Stimulated activated naive B cell treated with anti-CD40 and anti-IgM and Interleukin-4, amounts not matched to agents 10 μg/mL and 1 μg/mL and 100 μg/mL, for 72 hours (primary cell): ENCODE measurements at regions not wholly inside any gene's neighbourhood (a gene's known extent, or its start where the extent isn't known, plus 50 kb on each side); places are given as distances from the start of the nearest gene placed in this dataset.
"Not testable (repeated sequence)": the region's sequence is repeated elsewhere in the genome, so short reads cannot be mapped to it uniquely, and the experiment has no call there.

Experiments used
- ATAC-seq, 2 donors: fragments of 150-1000 bp; cut with Tn5 transposase; replicated peaks; 2 replicates each; pipeline ENCODE4 v1.10.0; 2021; ENCODE audit warnings: moderate library complexity in 1 of 2
- DNase-seq: peaks from one replicate; pipeline ENCODE4 v3.0.0; 2021
- H3K27ac Mint-ChIP-seq: one replicate; pipeline ENCODE4 v1.8.0; 2022; ENCODE audit warnings: mild to moderate bottlenecking, mixed read lengths
- H3K27me3 Mint-ChIP-seq, 2 donors: one replicate each; pipeline ENCODE4 v1.8.0; 2022; ENCODE audit warnings: mixed read lengths in 2 of 2
- H3K36me3 Mint-ChIP-seq, 2 donors: one replicate each; pipeline ENCODE4 v1.8.0; 2022; ENCODE audit warnings: mixed read lengths in 2 of 2, mild to moderate bottlenecking in 1 of 2
- H3K4me1 Mint-ChIP-seq, 2 donors: one replicate each; pipeline ENCODE4 v1.8.0; 2022; ENCODE audit warnings: mixed read lengths in 2 of 2, mild to moderate bottlenecking in 1 of 2
- H3K4me3 Mint-ChIP-seq, 2 donors: one replicate each; pipeline ENCODE4 v1.8.0; 2022; ENCODE audit warnings: mild to moderate bottlenecking in 2 of 2, mixed read lengths in 2 of 2, moderate library complexity in 1 of 2
- H3K9me3 Mint-ChIP-seq, 2 donors: one replicate each; pipeline ENCODE4 v1.8.0; 2022; ENCODE audit warnings: mixed read lengths in 2 of 2, mild to moderate bottlenecking in 1 of 2

DNA sequence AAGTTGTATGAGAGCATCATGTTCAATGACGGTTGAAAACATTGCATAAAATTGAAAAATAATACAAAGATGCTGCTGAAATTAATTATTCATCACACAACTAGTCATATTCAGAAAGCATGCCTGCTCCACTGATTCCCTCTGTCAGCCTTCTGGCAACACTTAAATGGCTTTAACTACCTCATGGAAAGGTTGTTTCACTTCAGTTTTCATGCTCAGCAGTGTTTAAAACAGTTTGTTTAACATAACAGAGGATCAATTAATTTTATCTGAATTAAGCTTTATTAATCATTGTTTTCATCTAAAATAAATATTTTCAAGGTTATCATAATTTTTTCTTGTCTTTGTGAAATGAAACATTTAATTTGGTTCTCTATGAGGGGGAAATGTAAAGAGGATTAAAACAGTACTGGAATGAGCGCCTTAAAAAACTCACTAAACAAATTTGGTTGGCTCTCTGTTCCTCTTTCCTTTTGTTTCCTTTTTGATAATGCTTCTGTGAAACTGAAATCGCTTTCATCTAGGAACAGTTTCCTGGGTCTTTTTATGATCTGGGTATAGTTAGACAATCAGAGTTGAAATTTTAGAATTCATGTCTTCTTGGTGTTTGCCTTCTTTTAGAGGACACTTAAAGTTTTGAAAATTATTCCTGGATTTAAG lies 427.4 kb downstream of the SH2D4B start:
- peak; percentile 2 for DNase-seq
- H3K27me3 Mint-ChIP-seq: peaks cover 0 to 4% of the 10 kb centered on the region in 2 donors

DNA sequence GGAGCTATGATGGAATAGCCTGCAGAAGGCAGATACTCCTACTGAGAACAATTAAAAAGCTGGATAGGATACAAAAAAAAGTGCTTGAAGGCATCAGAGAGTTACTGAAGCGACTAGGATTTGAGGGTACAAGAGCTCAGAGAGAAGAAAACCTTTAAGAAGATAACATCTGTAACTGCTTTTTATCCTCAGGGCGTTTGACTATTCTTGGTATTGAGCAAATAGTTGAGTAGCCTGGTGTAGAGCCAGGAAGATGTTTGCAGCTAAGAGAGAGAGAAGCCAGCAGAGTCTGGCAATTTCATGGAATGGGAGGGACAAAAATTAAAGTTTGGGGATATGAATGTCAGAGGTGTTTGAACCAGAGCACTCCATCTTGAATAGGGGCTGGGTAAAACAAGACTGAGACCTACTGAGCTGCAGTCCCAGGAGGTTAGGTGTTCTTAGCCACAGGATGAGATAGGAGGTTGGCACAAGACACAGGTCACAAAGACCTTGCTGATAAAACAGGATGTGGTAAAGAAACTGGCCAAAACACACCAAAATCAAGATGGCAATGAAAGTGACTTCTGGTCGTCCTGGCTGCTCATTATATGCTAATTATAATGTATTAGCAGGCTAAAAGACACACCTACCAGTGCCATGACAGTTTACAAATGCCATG lies 428.8 kb downstream of the SH2D4B start:
- peak in 1 of 2 donors; percentile 37 for ATAC-seq
- no peaks in the 10 kb centered on the region for H3K9me3 Mint-ChIP-seq
- peaks cover 0 to under 1% of the 10 kb centered on the region in 2 donors for H3K27me3 Mint-ChIP-seq
- peaks cover 3 to 19% of the 10 kb centered on the region in 2 donors for H3K4me1 Mint-ChIP-seq
- H3K4me3 Mint-ChIP-seq: no peak overlapping the region
- H3K27ac Mint-ChIP-seq: no peak overlapping the region
- no peaks in the 10 kb centered on the region for H3K36me3 Mint-ChIP-seq
- DNase-seq: no peak

More for the DNA sequence above, 427.4 kb downstream of the SH2D4B start:
- Mint-ChIP-seq H3K27ac (peak overlapping the region; percentile 47), H3K4me1 (peaks cover 3 to 19% of the 10 kb centered on the region in 2 donors), H3K4me3 (peak overlapping the region in 1 of 2 donors; percentile 16), H3K36me3 (no peaks in the 10 kb centered on the region), H3K9me3 (no peaks in the 10 kb centered on the region)
- ATAC-seq: peak; percentile 93

DNA sequence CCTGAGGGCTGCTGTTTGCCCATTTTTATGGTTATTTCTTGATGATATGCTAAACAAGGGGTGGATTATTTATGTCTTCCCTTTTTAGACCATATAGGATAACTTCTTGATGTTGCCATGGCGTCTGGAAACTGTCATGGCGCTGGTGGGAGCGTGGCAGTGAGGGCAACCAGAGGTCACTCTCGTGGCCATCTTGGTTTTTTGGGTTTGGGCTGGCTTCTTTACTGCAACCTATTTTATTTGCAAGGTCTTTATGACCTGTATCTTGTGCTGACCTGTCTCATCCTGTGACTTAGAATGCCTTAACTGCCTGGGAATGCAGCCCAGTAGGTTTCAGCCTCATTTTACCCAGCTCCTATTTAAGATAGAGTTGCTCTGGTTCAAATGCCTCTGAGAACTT lies 429.7 kb downstream of the SH2D4B start:
- not testable (repeated sequence) for H3K4me3 Mint-ChIP-seq, H3K36me3 Mint-ChIP-seq, ATAC-seq, H3K9me3 Mint-ChIP-seq, H3K27me3 Mint-ChIP-seq, DNase-seq, H3K27ac Mint-ChIP-seq
- H3K4me1 Mint-ChIP-seq: peaks cover 3 to 19% of the 10 kb centered on the region in 2 donors

DNA sequence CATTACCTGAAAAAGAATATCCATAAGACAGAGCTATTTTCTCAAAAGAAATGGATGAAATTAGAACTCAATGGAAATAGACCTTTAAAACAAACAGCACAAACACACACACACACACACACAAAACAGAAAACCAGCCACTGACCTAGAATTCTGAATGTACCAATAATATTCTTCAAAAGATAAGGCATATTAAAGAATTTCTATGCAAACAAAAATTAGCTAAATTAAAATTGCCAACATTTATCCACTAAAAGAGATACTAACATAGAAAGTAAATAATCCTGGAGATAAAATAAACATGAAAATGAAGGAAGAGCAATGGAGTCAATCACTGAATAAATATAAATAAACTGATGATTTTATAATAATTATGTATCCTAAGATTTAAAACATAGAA lies 431.2 kb downstream of the SH2D4B start:
- H3K4me3 Mint-ChIP-seq: no peak overlapping the region
- peaks cover 3 to 15% of the 10 kb centered on the region in 2 donors for H3K4me1 Mint-ChIP-seq
- no peaks in the 10 kb centered on the region for H3K36me3 Mint-ChIP-seq
- DNase-seq (no peak), ATAC-seq (no peak)
- no peak overlapping the region for H3K27ac Mint-ChIP-seq
- no peaks in the 10 kb centered on the region for H3K9me3 Mint-ChIP-seq
- no peaks in the 10 kb centered on the region for H3K27me3 Mint-ChIP-seq

DNA sequence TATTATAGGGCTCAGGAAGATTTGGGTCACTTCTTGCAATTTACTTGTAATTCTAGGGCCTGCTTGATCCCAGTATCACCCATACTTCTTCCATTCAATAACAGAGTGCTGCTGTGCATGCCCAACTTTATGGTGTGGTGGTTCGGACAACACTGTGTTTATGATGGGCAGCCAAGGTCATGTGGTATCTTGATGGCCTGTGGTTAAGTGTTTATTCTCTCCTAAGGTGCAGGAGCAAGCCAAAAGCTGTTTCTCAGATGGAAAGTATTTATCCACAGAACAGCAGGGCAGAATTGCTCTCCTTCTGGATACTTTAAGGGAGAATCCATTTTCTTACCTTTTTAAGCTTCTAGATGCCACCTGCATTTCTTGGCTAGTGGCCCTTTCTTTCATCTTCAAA lies 433.8 kb downstream of the SH2D4B start:
- Mint-ChIP-seq H3K36me3 (no peaks in the 10 kb centered on the region), H3K4me1 (peaks cover 2% of the 10 kb centered on the region in 2 donors), H3K27me3 (no peaks in the 10 kb centered on the region), H3K4me3 (no peak overlapping the region), H3K9me3 (no peaks in the 10 kb centered on the region), H3K27ac (no peak overlapping the region)
- ATAC-seq: no peak
- no peak for DNase-seq

DNA sequence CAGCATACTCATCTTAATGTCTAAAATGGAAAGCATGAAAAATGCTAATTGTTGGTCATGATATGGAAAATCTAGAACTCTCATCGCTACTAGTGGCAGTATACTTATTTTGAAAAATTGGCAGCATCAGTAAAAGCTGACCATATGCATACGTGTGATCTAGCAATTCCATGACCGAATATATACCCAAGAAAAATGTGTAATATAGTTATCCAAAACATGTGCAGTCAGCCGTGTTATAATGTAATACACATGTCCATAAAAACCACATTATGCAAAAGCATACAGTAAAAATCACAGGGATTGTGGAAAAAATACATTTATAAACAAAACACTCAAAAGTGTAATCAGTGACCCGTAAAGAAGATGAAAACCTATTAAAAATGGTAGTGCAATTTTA lies 439.0 kb downstream of the SH2D4B start:
- H3K4me3 Mint-ChIP-seq: no peak overlapping the region
- no peak overlapping the region for H3K27ac Mint-ChIP-seq
- no peak for ATAC-seq
- no peaks in the 10 kb centered on the region for H3K27me3 Mint-ChIP-seq
- no peaks in the 10 kb centered on the region for H3K4me1 Mint-ChIP-seq
- no peaks in the 10 kb centered on the region for H3K36me3 Mint-ChIP-seq
- H3K9me3 Mint-ChIP-seq: no peaks in the 10 kb centered on the region
- no peak for DNase-seq

DNA sequence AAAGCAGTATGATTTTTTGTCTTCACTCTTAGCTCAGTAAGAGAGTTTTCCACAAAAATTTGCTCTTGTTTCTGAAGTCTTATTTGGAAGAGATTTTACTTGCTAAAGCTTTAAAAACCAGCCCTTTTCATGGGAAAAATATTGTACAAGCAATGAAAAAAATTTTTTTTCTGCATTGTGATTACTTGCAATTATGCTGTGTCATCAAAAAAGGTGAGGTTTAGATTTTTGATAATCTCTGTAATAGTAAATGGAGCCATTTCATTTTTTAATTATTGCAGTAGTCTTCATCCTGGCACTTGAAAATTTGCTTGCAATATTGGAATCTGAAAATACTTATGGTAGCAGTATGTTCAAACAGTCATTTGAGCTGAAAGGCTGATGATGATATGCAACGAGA lies 447.4 kb downstream of the SH2D4B start:
- Mint-ChIP-seq H3K4me1 (peaks cover 0 to 6% of the 10 kb centered on the region in 2 donors), H3K27ac (no peak overlapping the region)

DNA sequence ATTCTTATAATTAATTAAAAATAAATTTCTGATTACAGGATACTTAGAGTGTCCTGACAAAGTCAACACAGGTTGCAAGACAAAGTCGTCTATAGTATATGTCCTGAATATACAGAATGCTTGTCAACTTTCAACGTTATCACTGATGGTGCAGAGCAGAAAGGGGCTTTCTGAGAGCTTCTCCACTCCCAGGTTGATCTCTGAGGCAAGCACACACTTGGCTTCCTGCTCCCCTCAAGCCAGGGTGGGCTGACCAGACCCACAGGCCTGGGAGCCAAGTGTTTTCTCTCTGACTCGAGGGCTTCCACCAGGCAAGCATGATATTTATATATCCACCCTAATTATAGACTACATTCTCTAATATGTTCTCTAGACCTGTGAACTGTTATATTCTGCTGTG lies 448.9 kb downstream of the SH2D4B start:
- Mint-ChIP-seq H3K27ac (no peak overlapping the region), H3K4me3 (no peak overlapping the region), H3K36me3 (no peaks in the 10 kb centered on the region), H3K4me1 (peaks cover 0 to 6% of the 10 kb centered on the region in 2 donors), H3K9me3 (peaks cover 0 to 2% of the 10 kb centered on the region in 2 donors), H3K27me3 (no peaks in the 10 kb centered on the region)
- DNase-seq (no peak), ATAC-seq (no peak)

More for the DNA sequence above, 447.4 kb downstream of the SH2D4B start:
- no peak for DNase-seq
- Mint-ChIP-seq H3K36me3 (no peaks in the 10 kb centered on the region), H3K9me3 (peaks cover 0 to 2% of the 10 kb centered on the region in 2 donors), H3K27me3 (no peaks in the 10 kb centered on the region), H3K4me3 (no peak overlapping the region)
- no peak for ATAC-seq

DNA sequence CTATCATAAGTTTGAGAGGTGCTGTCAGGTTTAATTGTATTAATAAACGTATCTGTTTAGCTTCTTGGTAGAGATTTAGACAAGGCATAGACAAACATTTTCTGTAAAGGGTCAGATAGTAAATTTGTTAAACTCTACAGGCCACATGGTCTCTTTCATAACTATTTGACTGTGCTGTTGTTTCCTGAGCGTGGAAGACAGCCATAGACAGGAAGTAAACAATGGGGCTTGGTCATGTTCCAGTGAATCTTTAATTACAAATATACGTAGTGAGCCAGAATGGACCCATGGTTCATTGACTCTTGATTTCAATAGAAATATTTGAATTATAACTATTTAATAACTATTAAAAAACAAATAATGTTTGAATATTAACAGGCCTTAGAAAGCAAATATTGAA lies 451.1 kb downstream of the SH2D4B start:
- Mint-ChIP-seq H3K9me3 (peaks cover 0 to 7% of the 10 kb centered on the region in 2 donors), H3K27me3 (no peaks in the 10 kb centered on the region)
- ATAC-seq: no peak

DNA sequence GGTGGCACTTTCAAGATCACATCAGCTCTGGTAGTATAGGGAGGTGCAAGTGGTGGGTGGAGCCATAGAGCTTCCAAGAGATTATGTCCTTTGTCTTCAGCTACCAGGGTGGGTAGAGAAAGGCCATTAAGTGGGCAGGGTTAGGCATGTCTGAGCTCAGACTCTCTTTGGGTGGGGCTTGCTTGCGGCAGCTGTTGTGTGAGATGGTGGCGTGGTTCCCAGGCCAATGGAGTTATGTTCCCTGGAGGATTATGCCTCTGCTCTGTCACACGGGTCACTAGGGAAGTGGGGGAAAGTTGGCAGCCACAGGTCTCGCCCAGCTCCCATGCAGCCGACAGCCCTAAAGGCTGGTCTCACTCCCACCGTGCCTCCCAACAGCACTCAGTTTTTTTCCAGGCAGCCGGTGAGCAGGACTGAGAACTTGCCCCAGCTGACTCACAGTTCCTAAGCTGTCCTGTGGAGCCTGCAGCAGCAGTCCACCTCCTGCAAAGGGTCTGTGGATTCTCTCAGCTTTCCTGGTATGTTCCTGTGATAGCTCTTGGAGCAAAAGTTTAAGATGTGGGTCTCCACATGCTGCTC lies 459.0 kb downstream of the SH2D4B start:
- Mint-ChIP-seq H3K27me3 (peaks cover 0 to 8% of the 10 kb centered on the region in 2 donors), H3K4me3 (no peak overlapping the region), H3K9me3 (peaks cover 9 to 15% of the 10 kb centered on the region in 2 donors), H3K27ac (no peak overlapping the region), H3K4me1 (no peaks in the 10 kb centered on the region), H3K36me3 (no peaks in the 10 kb centered on the region)
- DNase-seq (no peak), ATAC-seq (no peak)

More for the DNA sequence above, 451.1 kb downstream of the SH2D4B start:
- Mint-ChIP-seq H3K4me3 (no peak overlapping the region), H3K4me1 (peaks cover 0 to 6% of the 10 kb centered on the region in 2 donors), H3K36me3 (no peaks in the 10 kb centered on the region), H3K27ac (no peak overlapping the region)
- DNase-seq: no peak

DNA sequence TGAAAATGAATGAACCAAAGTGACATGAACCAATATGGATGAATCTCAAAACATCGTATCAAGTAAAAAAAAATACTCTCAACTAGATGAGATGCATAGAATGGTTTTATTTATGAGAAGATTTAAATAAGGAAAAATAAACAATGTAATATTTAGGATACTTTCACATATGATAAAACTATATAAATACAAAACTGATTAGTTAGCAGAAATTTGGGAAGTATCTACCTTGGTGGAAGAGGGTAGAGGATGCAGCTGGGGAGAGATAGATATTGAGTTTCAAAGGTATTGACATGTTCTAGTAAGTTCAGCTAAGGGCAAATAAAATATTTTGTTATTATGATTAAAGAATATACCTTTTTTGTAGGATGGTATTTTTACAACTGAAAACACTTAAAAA lies 463.1 kb downstream of the SH2D4B start:
- Mint-ChIP-seq H3K4me3 (no peak overlapping the region), H3K27me3 (peaks cover 4 to 5% of the 10 kb centered on the region in 2 donors), H3K27ac (no peak overlapping the region), H3K36me3 (no peaks in the 10 kb centered on the region), H3K4me1 (no peaks in the 10 kb centered on the region), H3K9me3 (peaks cover 4 to 6% of the 10 kb centered on the region in 2 donors)
- DNase-seq: no peak
- ATAC-seq: no peak

DNA sequence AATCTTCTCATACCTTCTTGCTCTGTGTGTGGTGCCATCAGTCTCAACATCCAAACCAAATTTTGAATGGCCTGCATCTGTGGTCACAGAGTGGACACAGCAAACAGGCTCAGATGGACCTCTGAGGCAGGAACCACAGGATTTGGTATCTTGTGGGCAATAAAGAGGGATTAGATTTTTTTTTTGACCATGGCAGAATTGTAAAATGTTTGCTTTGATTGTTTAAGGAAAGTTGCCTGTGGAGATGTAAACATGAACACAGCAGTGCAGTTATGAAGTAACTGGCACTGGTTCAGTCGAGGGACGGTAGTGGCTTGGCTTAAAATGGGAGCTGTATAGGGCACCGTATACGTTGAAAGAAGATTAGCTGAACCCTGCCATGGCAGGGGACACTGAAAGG lies 464.7 kb downstream of the SH2D4B start:
- Mint-ChIP-seq H3K4me1 (no peaks in the 10 kb centered on the region), H3K27me3 (peaks cover 4 to 5% of the 10 kb centered on the region in 2 donors), H3K36me3 (no peaks in the 10 kb centered on the region), H3K9me3 (peaks cover 2 to 3% of the 10 kb centered on the region in 2 donors), H3K27ac (no peak overlapping the region), H3K4me3 (no peak overlapping the region)
- no peak for ATAC-seq
- DNase-seq: no peak

DNA sequence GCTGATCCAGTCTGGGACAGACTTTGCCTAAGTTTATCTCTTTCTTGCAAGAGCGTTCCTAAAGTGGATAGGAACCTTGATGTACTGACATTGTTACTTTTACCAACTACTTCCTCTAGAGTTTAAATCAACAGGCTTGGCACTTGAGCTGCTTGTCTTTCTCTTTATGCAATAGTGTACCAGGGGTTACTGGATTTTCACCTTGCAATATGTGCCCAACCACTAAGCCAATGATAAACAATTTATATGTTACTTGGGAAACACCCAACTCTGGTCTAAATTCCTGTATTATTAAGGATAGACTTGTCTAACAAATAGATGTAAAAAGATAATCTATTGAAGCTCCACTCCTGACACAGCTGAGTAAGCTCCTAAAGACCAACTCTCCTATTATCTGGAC lies 470.2 kb downstream of the SH2D4B start:
- Mint-ChIP-seq H3K27me3 (peaks cover 13 to 18% of the 10 kb centered on the region in 2 donors), H3K9me3 (peaks cover 1 to 3% of the 10 kb centered on the region in 2 donors), H3K36me3 (no peaks in the 10 kb centered on the region), H3K4me1 (no peaks in the 10 kb centered on the region), H3K27ac (no peak overlapping the region), H3K4me3 (no peak overlapping the region)
- ATAC-seq (no peak), DNase-seq (no peak)

DNA sequence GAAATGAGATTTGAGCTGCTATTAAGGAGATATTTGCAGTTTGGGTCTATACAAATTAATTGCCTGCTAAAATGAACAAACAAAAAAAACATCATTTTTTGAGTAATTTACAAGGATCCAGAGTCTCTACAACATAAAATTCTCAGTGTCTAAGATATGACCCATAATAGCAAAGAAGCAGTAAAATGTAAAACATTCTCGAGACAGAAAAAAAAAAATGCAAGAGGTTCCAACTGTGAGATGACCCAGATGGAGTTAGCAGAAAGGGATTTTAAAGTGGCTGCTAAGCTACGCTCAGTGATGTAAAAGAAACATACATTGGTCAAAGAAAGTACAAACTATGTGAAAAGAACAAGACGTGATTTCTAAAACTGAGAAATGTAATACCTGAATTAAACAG lies 471.0 kb downstream of the SH2D4B start:
- Mint-ChIP-seq H3K9me3 (peaks cover 1 to 3% of the 10 kb centered on the region in 2 donors), H3K4me1 (no peaks in the 10 kb centered on the region), H3K27me3 (peaks cover 13 to 18% of the 10 kb centered on the region in 2 donors), H3K4me3 (no peak overlapping the region), H3K36me3 (no peaks in the 10 kb centered on the region), H3K27ac (no peak overlapping the region)
- no peak for ATAC-seq
- no peak for DNase-seq

DNA sequence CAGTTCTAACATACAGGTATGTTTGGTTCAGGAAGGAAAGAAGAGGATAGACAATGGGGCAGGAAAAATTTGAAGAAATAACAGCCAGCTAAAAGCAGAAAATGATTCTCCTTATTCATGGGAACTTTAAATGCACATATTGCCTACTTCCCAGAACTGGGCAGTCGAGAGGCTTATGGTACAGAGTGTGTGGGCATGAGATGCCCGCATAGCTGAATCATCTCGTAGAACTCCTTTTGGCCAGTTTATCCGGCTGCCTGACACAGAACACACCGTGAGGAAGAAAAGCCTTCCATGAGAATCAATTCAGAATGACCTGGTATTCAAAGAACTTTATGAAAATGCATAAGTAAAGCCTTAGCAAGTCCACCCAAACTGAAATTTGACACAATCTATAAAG lies 471.6 kb downstream of the SH2D4B start:
- peaks cover 13 to 18% of the 10 kb centered on the region in 2 donors for H3K27me3 Mint-ChIP-seq
- H3K4me1 Mint-ChIP-seq: no peaks in the 10 kb centered on the region
- H3K36me3 Mint-ChIP-seq: no peaks in the 10 kb centered on the region
- no peak overlapping the region for H3K27ac Mint-ChIP-seq
- DNase-seq (no peak), ATAC-seq (no peak)
- no peak overlapping the region for H3K4me3 Mint-ChIP-seq
- H3K9me3 Mint-ChIP-seq: peaks cover 1 to 3% of the 10 kb centered on the region in 2 donors
